GM10248 (cell line): ENCODE measurements at regions not wholly inside any gene's neighbourhood (a gene's known extent, or its start where the extent isn't known, plus 50 kb on each side); places are given as distances from the start of the nearest gene placed in this dataset.

Source experiments
- CTCF ChIA-PET: fragments of 300-600 bp; sonication (Branson Sonifier 250); formaldehyde crosslinking; extraction: SDS; loops from one replicate; lab custom pipeline; 2021; ENCODE audit warnings: antibody characterized with exemption; lab: Yijun Ruan, JAX
- POLR2A ChIA-PET: fragments of 350-650 bp; sonication (Branson Sonifier 250); formaldehyde crosslinking; extraction: SDS; loops from one replicate; lab custom pipeline; 2020; ENCODE audit warnings: antibody characterized with exemption; lab: Yijun Ruan, JAX
- DNase-seq: peaks from one replicate; pipeline ENCODE4 v3.0.0; 2012; ENCODE audit errors: extremely low spot score
- TF ChIP-seq, protein P1 (sequence below): IDR thresholded peaks from 2 replicates; pipeline ENCODE4 v1.5.1; 2012; ENCODE audit warnings: mild to moderate bottlenecking, low read depth; ENCODE audit errors: extremely low read depth, missing control alignments, control extremely low read depth

DNA sequence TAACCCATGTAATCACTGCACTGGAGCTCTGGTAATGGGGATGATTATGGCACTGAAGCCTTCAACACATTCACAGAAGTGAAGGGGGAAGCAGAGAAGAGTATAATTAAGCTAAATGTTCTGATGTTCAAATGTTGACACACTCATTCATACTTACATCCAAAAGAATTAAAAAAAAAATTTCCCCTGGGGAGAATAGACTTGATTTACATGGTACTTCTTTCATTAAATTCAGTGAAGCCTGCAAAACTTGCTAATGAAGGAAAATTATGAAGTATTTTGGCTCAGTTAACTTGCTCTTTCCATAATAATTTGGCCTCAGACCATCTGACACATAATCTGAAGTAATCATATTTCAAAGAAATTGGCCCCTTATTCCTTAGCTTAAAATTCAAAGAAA, 428.8 kb downstream of the SH3GL2 start:
- CTCF ChIA-PET: interaction anchor here (1.0 to 2.1 kb wide), 5 partner anchors 8 to 35 kb away, joined by 3 to 8 read pairs (median 3); no protein-coding TSS in a partner anchor
- no peak for DNase-seq
- POLR2A ChIA-PET: no interaction called here
- TF ChIP-seq, protein P1, sequence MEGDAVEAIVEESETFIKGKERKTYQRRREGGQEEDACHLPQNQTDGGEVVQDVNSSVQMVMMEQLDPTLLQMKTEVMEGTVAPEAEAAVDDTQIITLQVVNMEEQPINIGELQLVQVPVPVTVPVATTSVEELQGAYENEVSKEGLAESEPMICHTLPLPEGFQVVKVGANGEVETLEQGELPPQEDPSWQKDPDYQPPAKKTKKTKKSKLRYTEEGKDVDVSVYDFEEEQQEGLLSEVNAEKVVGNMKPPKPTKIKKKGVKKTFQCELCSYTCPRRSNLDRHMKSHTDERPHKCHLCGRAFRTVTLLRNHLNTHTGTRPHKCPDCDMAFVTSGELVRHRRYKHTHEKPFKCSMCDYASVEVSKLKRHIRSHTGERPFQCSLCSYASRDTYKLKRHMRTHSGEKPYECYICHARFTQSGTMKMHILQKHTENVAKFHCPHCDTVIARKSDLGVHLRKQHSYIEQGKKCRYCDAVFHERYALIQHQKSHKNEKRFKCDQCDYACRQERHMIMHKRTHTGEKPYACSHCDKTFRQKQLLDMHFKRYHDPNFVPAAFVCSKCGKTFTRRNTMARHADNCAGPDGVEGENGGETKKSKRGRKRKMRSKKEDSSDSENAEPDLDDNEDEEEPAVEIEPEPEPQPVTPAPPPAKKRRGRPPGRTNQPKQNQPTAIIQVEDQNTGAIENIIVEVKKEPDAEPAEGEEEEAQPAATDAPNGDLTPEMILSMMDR: no peak

DNA sequence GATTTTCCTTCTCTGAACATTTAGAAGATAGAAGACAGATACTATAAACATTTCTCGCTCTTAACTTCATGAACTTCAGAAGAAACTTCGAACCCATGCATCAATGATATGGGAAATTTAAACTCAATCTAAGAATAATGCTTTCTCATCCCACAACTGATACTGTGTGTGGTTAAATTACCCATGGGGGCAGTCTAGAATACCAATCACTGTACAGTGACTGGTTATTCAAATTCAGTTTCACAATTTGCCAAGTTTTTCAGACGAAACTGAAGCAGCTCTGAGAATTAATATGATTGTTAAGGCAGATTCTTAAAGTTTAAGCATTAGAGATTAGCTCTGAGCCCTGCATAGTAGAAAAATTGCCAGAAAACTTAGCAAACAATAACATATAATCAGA, 431.0 kb downstream of the SH3GL2 start:
- ChIA-PET CTCF (no interaction called here), POLR2A (no interaction called here)
- no peak for DNase-seq
- TF ChIP-seq, protein P1: no peak

DNA sequence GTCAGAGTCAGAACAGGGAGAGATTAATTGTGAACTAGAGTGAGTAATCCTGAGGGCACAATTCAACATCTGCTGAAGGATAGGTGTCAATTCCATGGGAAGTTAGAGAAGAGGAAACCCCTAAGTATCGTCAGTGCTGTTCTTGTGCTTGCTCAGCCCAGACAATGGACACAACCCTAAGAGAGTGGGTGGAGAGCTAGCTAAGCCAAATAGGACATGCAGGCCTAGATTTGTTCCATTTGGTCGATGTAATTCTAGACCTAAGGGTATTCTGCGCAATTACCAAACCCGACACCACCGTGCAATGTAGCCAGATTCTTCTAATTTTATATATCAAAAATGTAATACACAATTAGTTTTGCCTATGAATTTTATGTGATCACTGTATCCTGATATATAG, 431.6 kb downstream of the SH3GL2 start:
- CTCF ChIA-PET: no interaction called here
- TF ChIP-seq, protein P1: no peak
- POLR2A ChIA-PET: no interaction called here
- DNase-seq: no peak

DNA sequence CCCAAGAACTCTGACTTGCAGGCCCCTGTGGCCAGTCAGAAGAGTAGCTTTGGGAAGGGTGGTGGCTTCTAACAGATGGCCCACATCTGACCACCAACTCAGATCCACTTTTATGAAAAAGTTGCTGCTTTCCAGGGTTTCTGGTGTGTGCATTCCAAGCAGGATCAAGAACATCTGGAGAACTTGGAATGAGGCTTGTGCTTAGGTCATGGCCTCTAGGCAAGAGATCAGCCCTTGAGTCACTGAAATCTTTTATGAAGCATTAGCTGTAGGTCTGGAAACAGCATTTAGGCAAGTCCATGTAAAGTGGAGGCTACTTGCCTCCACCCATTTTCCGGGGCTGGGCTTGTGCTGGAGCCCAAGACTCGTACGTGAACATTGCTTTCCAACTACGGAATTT, 433.3 kb downstream of the SH3GL2 start:
- no peak for DNase-seq
- TF ChIP-seq, protein P1: no peak
- ChIA-PET CTCF (no interaction called here), POLR2A (no interaction called here)

GRCh38 chr9:18014556-18014955, 435.7 kb downstream of the SH3GL2 start:
- TF ChIP-seq, protein P1: no peak
- ChIA-PET CTCF (interaction anchor here (1.2 to 1.5 kb wide), 2 partner anchors 8 to 9 kb away, joined by 4 to 5 read pairs; no protein-coding TSS in a partner anchor), POLR2A (no interaction called here)

GRCh38 chr9:18015116-18015515, 436.2 kb downstream of the SH3GL2 start:
- ChIA-PET POLR2A (no interaction called here), CTCF (interaction anchor here (1.2 kb wide), 1 partner anchor 8 kb away, joined by 5 read pairs; no protein-coding TSS in a partner anchor)
- TF ChIP-seq, protein P1: no peak
- DNase-seq: no peak

More at GRCh38 chr9:18014556-18014955, 435.7 kb downstream of the SH3GL2 start:
- DNase-seq: no peak
